Dermis microvascular lymphatic vessel endothelial cell (primary cell): ENCODE measurements at regions not wholly inside any gene's neighbourhood (a gene's known extent, or its start where the extent isn't known, plus 50 kb on each side); places are given as distances from the start of the nearest gene placed in this dataset.
"Not testable (repeated sequence)": the region's sequence is repeated elsewhere in the genome, so short reads cannot be mapped to it uniquely, and the experiment has no call there.

Experiments used
- DNase-seq, 2 donors: peaks; one replicate each; pipeline versions ENCODE4 v3.0.0 to v3.0.0-alpha.2; 2010; ENCODE audit warnings: low read depth in 2 of 2

DNA sequence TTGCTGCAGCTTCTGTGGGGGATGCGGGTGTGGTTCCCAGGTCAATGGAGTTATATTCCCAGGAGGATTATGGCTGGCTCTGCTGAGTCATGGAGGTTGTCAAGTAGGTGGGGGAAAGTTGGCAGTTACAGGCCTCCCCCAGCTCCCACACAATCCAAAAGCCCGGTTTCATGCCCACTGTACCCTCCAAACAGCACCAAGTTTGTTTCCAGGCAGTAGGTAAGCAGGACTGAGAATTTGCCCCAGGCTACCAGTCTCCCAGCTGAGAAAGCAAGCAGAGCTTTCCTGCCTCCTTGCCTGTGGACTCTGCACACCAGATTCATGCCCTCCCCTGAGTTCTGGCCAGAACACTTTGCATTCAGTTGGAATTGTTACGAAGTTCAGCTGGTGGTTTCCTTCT, 578.2 kb downstream of the MEI4 start:
- no peak for DNase-seq

DNA sequence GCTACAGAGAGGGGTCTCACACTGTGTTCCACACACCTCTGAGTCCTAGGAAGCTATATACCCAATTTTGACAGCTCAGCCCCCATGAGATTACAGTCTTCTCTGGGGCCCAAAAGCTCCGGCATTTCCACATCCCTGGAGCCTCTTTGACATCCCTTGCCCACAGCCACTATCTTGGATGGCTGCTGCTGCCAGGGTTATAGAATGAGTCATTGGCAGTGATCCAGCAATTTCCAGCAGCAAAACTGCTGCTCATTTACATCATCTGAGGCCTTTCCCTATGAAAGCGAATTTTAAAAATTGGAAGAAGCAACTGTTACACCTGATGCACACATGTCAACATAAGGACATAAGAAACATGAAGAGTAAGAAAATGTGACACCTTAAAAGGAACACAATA, 590.7 kb downstream of the MEI4 start:
- peak; percentile 6 to 73 for DNase-seq

DNA sequence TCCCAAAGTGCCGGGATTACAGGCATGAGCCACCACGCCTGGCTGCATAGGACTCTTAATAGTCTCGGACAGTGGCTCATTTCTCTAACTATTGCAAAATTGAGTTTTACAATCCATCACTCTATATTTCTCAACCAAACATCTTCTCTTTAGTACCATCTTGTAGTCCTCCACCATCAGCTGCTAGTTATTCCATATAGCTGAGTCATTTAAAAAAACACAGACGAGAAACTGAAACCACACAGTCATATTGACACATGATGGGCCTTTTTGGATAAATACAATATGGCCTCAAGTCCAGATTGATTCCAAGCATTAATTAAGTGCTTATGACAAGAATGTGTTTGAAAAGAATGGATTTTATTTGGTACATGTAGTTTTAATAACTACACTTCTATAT, 599.1 kb downstream of the MEI4 start:
- DNase-seq: no peak

DNA sequence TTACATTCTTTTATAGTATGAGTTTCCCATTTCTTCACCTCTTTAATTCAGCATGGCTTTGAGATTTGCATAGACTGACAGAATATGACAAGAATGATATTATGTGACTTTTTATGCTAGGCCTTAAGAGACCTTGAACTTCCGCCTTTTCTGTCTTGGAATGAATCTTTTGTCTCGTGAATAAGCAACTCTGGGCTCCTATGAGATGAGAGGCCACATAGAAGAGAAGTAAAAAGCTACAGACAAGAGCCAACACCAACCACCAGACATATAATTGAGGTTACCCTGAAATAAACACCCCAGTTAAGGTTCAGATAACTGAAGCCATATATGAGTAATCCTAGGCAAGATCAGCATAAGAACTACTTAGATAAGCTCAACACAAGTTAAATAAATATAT, 600.8 kb downstream of the MEI4 start:
- DNase-seq: no peak

DNA sequence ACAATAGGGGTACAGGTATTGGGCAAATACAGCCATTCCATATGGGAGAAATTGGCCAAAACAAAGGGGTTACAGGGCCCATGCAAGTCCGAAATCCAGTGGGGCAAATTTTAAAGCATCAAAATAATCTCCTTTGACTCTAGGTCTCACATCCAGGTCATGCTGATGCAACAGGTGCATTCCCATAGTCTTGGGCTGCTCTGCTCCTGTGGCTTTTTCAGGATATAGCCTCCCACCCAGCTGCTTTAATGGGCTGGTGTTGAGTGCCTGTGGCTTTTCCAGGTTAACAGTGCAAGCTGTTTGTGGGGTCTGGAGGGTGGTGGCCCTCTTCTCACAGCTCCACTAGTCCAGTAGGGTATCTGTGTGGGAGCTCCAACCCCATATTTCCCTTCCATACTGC, 607.1 kb downstream of the MEI4 start:
- DNase-seq: no peak

DNA sequence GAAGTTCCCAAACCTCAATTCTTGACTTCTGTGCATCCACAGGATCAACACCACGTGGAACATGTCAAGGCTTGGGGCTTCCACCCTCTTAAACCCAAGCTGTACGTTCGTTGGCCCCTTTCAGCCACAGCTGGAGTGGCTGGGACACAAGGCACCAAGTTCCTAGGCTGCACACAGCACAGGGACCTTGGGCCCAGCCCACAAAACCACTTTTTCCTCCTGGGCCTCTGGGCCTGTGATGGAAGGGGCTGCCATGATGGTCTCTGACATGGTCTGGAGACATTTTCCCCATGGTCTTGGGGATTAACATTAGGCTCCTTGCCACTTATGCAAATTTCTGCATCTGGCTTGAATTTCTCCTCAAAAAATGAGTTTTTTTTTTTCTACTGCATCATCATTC, 606.9 kb upstream of the IRAK1BP1 start:
- DNase-seq: not testable (repeated sequence)

DNA sequence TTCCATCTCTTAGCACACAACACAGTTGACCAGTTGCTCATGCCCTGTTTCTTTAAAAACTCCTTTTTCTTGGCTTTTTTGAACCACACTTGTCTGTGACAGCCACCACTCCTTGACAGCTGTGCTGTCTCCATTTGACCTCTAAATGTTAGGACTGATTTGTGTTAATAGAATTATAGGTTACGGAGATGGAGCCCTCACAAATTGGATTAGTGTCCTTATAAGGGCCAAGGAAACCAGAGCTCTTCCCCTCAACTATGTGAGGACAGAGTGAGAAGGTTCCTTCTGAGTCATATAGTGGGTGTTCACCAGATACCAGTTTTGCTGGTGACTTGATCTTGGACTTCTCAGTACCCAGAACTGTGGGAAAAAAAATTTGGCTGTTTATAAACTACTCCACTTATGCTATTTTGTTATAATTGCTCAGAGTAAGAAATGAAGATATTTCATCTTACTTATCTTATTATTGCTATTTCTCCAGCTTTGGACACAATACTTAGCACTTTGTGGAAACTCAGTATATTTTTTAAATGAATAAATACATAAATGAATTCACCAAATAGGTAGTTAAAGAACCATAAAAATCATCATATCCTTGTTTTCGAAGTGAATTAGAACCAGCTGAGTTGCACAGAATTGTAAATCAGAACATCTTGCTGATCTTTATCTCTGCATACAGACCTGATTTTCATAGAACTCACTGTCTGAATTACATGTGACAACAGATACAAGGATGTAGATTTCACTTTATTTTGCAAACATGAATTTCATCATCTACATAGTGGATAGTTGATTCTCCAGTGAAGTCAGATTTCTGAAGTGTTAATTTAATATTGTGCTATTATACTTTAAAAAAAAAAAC, 598.5 kb upstream of the IRAK1BP1 start:
- no peak for DNase-seq

DNA sequence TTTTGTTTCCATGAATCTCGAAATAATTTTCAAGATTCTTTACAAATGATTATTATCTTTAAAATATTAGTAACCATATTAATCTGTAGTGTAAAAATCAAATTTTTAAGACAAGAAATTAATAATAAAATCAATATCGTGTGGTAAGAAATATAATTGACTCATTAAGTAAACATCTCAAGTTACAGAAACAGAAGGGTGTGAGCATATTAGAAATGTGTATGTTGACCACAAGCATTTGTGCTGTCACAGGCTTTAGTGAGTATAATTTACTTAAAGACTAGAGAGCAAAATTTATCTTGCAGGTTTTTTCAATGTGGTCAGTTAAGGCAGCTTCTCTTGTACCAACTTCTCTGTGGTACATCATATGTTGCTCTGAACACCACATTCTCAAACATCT, 566.5 kb upstream of the IRAK1BP1 start:
- DNase-seq: no peak

DNA sequence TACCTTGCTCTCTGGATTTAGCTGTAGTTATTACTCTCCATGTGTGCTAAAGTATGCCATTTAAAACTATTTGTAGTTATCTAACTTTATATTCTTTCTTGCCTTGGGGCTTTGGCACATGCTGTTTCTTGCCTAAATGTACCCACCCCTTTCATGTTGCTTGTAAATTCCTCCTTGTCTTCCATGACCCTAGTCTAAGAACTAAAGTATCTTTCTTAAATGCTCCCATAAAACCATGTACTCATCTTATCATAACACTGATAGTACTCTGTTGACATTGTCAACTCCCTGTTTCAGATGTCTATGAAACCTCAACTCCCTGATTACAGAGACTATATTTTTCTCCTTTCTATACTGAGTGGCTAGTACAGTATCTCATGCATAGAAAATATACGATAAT, 564.9 kb upstream of the IRAK1BP1 start:
- DNase-seq: no peak

DNA sequence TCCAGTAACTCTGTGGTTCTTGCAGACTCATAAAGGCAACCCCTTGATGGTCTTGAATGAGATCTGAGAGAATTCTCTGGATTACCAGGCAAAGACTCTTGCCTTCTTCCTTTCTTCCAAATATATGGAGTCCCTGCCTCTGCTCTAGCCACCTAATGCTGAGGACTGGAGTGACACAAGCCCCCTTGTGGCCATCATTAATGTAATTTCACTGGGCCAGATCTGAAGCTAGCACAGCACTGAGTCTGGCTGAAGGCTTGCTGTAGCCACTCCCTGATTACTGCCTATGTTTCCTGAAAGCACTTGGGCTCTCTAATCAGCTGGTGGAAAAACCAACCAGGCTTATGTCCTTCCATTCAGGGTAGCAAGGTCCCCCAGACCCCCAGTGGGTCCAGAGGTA, 559.3 kb upstream of the IRAK1BP1 start:
- DNase-seq: peak in 1 of 2 donors; percentile 21

DNA sequence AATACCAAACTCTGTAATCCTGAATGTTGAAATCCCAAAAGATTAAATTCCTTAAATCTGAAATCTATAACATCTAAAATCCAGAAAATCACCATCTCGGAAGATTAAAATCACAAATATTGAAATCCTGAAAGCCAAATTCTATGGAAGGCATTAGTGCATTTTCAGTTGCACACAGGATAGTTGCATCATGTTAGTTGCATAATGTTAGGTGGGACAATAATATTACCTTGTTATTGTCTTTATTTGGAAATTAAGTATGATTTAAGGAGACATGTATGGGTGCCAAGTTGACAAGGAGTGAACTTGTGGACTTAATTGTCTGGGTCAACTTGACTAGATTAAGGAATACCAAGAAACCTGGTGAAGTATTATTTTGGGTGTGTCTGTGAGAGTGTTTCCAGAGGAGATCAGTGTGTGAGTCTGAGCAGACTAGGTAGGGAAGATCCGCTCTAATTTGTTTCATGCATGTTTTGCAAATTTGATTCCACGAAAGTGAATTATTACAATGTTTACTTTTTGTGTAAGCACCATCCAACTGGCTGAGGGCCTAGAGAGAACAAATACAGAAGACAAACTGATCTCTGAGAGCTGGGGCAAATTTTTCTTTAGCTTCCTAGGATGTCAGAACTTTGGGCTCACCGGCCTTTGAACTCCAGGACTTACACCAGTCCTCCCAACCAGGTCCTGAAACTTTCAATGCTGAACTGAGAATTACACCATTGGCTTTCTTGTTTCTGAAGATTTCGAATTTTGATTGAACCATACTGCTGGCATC, 545.1 kb upstream of the IRAK1BP1 start:
- DNase-seq: no peak

DNA sequence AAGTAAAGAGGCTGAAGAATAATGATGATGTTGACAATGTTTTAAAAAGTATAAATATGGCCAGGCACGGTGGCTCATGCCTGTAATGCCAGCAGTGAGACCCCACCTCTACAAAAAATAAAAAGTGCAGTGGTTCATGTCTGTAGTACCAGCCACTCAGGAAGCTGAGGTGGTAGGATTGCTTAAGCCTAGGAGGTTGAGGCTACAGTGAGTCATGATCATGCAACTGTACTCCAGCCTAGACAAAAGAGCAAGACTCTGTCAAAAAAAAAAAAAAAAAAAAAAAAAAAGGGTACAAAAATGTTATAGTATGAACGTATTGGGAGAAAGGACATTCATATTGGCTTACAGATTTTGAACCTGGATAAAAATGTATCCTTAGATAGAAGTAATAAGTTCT, 543.1 kb upstream of the IRAK1BP1 start:
- no peak for DNase-seq

DNA sequence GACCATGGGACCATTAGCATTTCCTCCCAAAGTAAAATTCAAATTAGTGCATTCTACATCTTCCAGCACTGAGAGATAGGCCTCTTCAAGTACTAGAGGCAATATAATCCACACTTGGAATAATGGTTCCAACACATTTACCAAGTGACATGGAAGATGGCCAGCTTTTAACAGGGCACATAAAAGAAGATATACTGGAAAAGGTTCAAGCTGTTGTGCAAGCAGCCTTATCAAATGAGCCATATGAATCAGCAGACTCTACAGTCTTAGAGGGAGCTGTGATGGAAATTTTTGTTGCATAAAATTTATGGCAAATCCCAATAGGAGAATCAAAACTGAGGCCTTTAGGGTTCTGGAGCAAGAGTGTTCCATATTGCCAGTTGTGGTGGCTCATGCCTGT, 526.6 kb upstream of the IRAK1BP1 start:
- no peak for DNase-seq

DNA sequence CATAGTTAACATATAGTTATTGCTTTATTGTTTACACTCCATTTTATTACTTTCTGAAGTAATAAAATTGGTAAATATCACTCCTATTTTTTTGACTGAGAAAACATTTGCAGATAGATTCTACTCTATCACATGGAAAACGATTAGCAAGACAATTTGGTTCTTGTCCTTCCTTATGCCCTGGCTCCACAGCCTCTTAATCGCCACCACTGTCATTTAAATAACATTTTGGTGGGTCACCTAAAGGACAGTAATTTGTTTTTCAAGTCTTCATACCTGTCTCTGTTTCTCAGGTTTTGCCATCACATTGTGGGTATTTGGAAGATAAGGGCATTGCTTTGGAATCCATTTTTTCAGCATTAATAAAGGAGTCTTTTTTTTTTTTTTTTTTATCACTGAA, 521.5 kb upstream of the IRAK1BP1 start:
- no peak for DNase-seq

DNA sequence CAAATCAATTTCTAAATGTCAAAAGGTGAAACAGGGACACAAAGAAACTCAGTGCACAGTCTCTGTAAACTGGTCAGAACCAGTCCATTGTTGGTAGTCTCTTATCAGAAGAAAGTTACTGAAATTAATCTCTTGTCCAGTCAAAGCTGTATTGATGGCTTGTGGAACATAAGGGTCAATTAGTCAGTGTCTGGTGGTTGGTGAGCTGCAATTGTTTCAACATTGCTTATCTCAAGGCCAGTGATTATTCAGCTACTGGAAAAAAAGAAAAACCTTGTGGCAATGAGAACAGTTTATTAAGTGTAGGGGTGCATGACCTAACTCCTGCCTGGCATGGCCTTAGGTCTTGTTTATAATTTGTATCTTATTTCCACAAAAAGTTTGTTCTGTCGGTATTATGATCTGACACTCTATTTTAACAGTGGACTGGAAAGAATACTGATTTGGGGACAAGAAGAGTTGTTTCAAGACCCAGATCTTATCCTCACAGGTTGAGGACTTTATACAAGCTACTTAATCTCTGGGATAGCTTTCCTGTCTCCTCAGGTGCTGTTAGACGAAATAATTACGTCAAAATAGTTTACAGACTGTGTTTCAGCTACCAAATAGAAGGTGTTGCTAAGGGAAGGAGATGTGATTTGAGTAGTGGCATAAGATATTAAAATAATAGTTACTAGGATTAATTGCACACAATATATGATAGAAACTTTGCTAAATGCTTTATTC, 520.0 kb upstream of the IRAK1BP1 start:
- no peak for DNase-seq

DNA sequence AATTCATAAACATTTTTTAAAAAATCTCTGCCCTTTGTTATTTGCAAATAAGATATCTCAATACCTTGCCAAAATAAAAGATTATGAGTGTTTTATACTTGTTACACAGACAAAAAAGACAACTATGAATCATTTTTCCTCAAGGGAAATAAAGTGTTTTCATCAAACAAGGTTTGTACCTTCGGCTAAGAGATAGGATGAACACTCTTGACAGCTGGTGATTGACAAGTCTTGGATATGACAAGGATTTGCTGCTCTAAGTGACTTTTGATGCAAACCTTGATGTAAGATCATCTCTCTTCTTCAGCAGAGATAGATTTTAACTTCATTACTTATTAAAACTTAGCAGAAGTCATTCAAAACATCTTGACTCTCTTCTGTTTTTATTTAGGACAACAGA, 514.3 kb upstream of the IRAK1BP1 start:
- DNase-seq: no peak

DNA sequence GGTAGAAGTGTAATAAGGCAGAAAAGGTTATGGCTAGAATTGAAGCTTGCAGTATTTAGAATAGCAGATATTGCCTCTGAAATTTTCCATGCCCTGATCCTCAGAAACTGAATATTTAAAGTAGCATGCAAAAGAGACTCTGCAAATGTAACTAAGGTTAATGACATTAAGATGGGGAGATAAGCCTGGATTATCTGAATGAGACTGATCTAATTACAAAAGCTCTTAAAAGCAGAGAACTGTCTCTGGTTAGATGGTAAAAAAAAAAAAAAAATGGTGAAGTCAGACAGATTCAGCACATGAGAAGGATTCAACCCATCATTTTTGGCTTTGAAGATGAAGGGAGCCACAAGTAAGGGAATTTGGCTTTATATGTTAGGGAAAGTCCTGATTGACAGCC, 503.7 kb upstream of the IRAK1BP1 start:
- DNase-seq: no peak

DNA sequence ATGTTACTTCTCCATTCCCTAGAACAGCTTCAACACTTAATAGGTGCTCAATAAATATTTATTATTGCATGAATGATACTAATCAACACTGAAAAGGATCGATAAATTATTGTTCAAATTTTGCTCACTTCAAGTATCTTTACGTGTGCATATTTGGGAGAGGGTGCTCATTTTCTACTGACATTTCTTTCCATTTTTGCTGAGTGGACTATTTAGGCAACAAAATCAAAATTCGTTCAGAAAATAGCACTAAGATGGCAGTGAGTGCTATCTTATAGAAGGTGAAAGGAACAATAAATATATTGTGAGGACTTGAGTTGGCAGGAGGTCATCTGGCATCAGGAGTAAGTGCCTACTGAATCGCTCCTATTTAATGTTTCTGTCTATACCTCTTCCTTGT, 501.9 kb upstream of the IRAK1BP1 start:
- no peak for DNase-seq

DNA sequence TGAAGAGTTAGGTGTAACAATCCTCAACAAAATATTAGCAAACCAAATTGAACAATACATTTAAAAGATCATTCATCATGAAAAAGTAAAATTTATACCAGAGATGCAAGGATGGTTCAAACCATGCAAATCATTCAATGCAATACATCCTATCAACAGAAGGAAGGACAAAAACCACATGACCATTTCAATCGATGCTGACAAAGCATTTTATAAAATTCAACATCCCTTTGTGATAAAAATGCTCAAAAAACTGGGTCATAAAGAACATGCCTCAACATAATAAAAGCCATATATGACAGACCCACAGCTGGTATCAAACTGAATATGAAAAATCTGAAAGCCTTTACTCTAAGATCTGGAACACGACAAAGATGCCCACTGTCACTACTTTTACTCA, 490.3 kb upstream of the IRAK1BP1 start:
- no peak for DNase-seq

DNA sequence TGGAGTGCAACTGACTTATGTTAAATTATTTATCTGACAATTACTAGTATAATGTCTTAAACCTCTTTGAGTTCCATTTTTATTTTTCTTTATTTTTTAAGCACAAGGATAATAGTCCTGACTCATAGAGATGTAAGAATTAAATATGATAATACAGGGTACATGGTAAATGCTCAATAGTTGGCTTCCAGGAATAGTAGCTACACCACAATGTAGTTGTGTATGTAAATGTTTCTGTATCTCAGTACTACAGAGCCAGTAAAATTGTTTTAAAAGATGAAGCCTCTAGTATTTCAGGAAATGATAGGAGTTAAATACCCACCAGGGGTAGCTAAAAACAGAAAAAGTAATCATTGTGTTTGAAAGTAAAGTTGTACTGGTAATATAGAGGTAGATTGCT, 487.4 kb upstream of the IRAK1BP1 start:
- no peak for DNase-seq

DNA sequence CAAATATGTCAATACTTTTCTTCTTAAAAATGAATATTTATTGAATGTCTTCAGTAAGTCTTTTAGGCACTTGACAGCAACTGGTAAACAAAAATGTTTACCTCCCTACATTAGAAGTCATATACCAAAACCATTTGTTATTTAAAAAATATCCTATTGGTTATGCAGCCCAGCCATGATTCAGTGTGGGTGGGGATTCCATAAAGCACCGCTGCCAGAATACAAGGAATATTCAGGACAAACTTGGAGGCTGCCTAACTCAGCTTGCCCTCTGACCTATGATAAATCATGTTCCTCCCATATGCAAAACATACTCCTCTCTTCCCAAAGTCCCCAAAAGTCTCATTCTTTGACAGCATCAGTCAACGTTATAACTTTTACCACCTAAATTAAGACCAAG, 486.8 kb upstream of the IRAK1BP1 start:
- no peak for DNase-seq

DNA sequence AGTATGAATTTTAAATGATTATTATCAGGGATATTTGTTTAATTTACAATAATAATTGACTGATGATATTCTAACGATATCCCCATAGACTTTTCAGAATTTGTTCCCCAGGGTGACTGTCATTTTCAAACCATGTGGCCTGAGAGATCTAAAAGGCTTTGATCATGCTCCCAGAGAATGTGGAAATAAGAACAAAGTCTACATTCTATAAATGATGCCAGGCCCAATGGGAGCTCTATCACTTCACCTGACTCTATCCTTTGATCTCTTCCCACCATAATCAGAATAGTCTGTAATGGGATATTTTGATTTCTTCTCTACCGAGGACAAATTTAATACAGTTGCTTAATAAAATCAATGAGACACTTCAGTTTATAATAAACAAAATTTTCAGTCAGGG, 483.4 kb upstream of the IRAK1BP1 start:
- DNase-seq: no peak
